NCI-H524 (cell line): ENCODE measurements at regions not wholly inside any gene's neighbourhood (a gene's known extent, or its start where the extent isn't known, plus 50 kb on each side); places are given as distances from the start of the nearest gene placed in this dataset.

ENCODE experiments used
- DNase-seq, 2 experiments: peaks; one replicate each; lab custom pipeline; 2025; lab: John Stamatoyannopoulos, UW

- no peak for DNase-seq
Observed at GRCh38 chr14:28468191-28469151, 298.1 kb upstream of the FOXG1 start.

DNA sequence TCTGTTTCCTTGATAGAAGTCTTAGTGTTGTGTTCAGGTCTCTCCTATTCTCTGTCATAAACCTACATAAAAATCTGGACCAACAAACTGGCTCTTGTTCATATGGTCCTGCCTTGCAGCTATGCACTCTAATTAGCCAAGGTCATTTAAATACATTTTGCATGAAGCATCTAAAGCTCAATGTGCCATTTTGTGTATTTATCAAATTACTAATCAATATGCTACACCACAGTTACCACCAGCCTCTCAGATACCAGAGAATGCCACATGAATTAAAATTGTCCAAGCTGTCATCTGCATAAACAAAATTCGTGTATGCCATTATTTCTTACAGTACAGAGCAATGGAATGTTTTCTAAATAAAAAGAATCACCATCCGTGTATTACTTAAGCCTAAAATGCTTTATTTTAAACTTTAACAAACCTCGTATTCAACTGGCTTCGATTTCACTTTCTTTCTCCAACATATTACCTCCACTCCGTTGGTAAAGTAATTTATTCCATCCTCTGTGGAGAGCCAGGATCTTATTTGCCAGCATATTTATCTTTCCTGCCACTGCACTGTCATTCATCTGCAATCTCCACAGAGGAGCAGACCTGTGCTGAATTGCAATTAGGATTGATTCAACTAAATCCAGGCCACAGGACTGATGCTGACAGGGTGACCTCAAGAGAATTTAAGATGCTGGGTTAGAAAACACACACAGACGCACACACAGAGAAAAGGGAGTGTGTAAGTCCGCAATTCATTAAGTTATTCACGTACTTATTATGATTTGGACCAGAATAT is 284.1 kb upstream of the FOXG1 start:
- DNase-seq, result no peak

- no peak for DNase-seq
Observed at GRCh38 chr14:28483506-28483905, 283.1 kb upstream of the FOXG1 start.

GRCh38 chr14:28488684-28489083 is 277.9 kb upstream of the FOXG1 start:
- DNase-seq, result no peak

DNA sequence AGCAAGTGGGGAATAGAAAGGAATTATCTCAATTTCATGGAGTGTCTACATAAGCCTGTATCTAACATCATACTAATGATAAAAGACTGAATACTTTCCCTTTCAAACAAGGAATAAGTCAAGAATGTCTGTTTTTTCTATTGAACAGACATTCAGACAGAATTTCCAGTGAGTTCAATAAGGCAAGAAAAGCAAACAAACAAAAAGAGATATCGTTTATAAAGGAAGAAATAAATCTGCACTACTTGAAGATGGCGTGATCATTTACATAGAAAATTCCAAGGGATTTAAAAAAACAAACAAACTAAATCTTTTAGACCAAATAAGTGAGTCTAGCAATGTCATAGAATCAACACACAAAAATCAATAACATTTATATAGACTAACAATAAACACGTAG is 273.1 kb upstream of the FOXG1 start:
- no peak for DNase-seq

- DNase-seq, result no peak
Observed at GRCh38 chr14:28494196-28494595, 272.4 kb upstream of the FOXG1 start.

GRCh38 chr14:28496364-28496763 is 270.2 kb upstream of the FOXG1 start:
- no peak for DNase-seq

DNA sequence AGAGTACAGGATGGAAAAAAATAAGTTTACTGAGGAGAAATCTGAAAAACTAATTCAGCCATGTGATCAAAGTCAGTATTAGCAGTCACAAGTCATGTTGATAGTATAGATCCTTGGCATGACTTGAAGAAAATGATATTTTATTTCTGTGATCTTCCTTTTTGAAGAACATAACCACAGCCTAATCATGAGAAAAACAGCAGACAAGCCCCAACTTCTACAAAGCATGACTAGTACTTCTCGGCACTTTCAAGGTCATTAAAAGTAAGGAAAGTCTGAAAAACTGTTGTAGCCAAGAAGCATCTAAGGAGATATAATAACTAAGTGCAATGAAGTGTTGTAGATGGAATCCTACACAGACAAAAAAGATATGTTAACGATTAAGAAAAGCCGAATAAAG is 264.1 kb upstream of the FOXG1 start:
- no peak for DNase-seq

DNA sequence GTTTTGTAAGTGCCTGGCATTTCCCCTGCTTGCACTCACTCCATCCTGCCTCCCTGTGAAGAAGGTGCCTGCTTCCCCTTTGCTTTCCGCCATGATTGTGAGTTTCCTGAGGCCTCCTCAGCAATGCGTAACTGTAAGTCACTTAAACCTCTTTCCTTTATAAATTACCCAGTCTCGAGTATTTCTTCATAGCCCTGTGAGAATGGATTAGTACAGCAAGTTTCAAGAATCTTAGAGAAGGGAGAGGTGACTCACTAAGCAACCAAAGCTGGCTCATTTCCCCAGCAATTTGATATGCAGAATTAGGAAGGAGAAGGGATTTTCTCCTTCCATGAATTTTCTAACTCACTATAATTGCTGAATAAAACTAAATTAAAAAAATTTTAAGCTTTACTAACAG is 251.0 kb upstream of the FOXG1 start:
- no peak for DNase-seq

DNA sequence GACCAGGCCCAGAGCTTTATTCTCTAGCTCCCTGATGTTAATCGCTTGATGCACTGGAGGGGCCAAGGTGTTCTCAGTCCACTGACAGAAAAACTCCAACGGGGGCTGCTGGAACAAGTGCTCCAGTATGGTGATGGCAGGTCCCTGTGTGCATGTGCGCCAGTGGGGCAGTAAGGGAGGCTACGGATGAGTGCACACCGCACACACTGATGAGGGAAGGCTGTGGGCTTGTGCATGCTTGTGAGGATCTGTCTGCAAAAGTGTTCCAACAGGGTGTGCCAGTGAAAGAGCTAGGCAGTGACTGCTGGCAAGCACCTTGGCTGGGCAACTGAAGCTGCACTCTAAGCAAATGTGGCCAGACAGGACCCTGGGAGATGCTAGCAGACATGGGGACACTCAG is 229.7 kb upstream of the FOXG1 start:
- no peak for DNase-seq

DNA sequence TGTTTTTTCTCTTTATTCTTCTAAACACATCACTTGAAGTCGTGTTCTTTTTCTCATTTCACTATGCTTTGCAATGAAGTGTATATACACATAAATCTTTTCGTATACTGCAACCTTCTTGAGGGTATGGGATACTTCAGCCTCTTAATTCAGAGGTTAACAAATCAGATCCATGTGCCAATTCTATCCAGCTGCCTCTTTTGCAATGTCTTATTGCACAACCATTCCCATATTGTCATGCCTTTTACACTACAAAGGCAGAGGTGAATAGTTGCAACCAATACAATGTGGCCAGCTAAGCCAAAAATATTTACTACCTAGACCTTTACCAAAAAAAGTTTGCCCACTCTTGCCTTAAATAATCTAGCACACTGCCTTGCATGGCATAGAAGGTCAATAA is 224.5 kb upstream of the FOXG1 start:
- no peak for DNase-seq

GRCh38 chr14:28565345-28565744 is 201.2 kb upstream of the FOXG1 start:
- no peak for DNase-seq

DNA sequence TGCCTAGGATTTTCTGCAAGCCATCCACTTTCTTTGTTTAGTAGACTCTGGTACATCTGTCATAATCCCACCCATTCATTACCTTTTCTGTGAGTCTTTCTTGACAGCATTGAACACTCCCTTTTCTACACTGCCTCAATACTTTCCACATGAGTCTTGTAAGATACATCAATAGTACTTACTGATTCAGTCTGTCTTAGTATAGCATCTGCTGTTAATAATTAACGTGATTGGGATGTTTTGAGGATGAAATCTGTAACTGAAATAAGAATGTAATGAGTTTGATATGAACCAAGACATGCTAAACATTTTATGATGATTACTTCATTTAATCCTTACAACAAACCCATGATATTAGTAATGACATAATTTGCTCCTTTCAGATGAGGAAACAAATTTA is 196.2 kb upstream of the FOXG1 start:
- DNase-seq, result no peak

DNA sequence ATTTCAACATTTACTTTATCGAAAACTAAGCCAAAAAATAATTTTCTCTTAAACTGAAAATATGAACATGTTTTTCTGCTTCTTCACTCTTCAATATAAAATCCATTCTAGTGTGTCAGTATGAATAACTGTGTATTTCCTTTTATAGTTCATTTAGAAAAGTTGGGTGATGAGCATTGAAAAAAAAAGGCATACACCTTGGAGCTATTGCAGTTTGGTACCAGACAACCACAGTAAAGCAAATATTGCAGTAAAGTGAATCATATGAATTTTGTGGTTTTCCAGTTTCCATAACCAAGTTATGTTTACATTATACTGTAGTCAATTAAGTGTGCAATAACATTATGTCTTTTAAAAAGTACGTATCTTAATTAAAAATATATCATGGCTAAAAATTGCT is 195.0 kb upstream of the FOXG1 start:
- no peak for DNase-seq

DNA sequence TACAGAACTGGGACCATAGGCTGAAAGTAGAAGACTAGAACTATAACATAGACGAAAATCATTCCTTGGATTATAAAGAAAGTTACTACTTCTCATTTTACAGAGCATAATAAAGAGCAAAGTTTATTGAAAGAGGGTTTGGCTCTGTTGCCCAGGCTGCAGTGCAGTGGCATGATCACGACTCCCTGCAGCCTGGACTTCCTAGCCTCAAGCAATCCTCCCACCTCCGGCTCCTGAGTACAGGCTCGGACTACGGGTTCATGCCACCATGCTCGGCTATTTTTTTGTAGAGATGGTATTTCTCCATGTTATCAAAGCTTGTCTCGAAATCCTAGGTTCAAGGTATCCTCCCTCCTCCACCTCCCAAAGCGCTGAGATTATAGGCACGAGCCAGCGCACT is 190.1 kb upstream of the FOXG1 start:
- no peak for DNase-seq

DNA sequence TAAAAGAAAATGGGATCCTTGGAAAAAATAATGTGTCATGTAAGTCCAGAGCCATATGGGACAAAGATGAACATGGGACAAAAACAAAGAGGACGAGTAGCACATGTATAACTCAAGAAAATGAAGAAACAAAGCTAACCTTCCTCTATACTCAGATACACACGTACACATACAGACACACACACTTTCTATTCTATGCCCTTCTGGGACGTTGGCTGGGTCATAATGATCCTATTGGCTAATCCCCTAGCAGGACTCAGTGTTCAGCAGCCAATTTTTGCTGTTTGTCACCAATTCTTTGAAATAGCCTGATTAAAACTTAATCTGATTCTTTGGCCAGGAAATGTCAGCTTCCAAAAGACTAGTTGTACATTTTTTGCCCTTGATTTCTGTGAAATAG is 189.4 kb upstream of the FOXG1 start:
- DNase-seq, result no peak

DNA sequence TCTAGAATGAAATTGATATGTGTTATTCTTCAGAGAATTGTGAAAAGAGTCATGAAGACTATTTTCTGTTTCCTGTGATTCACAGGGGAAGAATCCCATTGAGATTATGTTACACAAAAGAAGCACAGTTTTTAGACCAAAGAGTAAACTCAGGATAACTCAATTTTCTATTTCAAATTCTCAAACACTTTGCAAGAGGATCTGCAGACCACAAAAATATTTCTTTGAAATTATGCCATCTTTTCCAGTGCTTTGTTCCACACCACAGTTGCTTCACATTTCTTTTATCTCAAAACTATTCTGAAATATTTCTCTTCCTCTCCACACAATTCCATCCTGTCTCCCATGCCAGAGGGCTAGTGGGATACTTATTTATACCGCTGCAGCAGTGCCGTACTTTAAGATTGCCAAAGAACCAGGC is 188.9 kb upstream of the FOXG1 start:
- no peak for DNase-seq

- DNase-seq, result no peak
Observed at GRCh38 chr14:28584951-28585350, 181.6 kb upstream of the FOXG1 start.

DNA sequence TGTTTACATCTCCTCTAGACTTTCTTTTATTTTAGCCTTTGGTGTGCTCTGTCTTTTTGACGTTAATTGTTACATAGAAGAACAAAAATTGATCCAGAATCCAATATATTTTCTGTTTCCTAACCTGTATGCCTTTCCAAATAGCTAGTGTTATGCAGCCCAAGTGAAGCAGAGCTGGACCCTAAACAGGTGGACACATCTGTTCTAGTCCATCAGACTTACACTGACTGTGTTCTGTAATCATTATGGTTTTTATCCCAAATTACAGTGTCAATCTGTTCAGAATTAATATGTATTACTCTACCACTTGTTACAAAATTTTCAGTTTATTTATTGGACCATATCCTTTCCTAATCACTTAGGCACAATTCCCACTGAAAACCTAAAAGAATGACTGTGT is 176.8 kb upstream of the FOXG1 start:
- peak; percentile 43 to 75 for DNase-seq

DNA sequence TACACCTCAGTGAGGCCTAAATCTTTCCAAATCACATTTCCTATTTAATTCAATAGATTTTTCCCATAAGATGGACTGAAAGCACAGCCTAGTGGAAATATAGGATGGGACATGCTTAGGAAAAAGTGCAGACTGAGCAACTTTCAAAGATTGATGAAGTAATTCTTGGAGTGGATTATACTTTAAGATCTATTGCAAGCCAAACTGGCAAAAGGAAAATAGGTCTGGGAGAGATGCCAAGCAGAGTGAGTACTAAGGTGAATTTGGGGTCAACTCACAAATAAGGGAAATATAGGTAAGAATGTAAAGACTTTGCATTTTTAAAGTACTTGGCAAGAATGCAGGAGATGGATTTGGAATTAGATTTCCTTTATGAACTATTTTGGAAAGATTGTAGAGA is 170.2 kb upstream of the FOXG1 start:
- peak in 1 of 2 experiments; percentile 19 for DNase-seq

DNA sequence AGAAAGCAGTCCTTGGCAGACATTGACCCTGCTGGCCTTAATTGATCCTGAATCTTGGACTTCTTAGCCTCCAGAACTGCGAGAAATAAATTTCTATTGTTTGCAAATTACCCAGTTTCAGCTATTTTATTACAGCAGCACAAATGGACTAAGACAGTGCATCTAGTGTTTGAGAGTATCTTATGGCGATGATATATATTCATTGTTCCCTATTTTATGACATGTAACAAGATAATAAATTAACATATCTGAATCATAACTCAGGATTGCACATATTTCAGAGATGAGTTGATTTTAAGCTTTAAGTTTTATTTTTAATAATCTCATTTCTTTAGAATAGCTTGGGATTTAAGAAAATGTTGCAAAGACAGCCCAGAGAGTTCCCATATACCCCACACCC is 167.4 kb upstream of the FOXG1 start:
- no peak for DNase-seq

DNA sequence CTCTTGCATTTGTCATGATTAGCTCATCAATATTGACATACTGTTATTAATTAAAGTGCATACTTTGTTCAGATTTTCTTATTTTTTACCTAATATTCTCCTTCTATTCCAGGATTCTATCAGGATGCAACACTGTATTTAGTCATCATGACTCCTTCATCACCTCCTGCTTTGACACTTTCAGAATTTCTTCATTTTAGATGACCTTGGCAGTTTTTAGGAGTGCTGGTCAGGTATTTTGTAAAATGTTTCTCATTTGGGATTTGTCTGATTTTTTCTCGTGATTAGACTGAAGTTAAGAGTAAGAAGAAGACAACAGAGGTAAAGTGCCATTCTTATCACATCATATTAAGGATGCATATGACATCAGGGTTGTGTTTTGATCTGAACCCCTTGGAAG is 167.0 kb upstream of the FOXG1 start:
- no peak for DNase-seq

- no peak for DNase-seq
Observed at GRCh38 chr14:28603606-28604005, 163.0 kb upstream of the FOXG1 start.
